ENCODE measurements at regions not wholly inside any gene's neighbourhood (a gene's known extent, or its start where the extent isn't known, plus 50 kb on each side); places are given as distances from the start of the nearest gene placed in this dataset.

GRCh38 chr2:164138750-164139149 lies 402.9 kb upstream of the FIGN start:
- WGBS, 2 donors: 84 to 89% methylated on average over 4 of the region's 4 CpGs
- TF ChIP-seq, protein P1, sequence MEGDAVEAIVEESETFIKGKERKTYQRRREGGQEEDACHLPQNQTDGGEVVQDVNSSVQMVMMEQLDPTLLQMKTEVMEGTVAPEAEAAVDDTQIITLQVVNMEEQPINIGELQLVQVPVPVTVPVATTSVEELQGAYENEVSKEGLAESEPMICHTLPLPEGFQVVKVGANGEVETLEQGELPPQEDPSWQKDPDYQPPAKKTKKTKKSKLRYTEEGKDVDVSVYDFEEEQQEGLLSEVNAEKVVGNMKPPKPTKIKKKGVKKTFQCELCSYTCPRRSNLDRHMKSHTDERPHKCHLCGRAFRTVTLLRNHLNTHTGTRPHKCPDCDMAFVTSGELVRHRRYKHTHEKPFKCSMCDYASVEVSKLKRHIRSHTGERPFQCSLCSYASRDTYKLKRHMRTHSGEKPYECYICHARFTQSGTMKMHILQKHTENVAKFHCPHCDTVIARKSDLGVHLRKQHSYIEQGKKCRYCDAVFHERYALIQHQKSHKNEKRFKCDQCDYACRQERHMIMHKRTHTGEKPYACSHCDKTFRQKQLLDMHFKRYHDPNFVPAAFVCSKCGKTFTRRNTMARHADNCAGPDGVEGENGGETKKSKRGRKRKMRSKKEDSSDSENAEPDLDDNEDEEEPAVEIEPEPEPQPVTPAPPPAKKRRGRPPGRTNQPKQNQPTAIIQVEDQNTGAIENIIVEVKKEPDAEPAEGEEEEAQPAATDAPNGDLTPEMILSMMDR (IDR thresholded peaks at IDR 0.05): no peak
- TF ChIP-seq POLR2A (IDR thresholded peaks at IDR 0.05): no peak
- no peak overlapping the region for H3K4me3 ChIP-seq
- H3K4me1 ChIP-seq: no peaks in the 10 kb centered on the region
- H3K27me3 ChIP-seq: no peaks in the 10 kb centered on the region
- no peaks in the 10 kb centered on the region for H3K36me3 ChIP-seq (ENCODE audit: low read depth, missing control alignments)
- no peak for DNase-seq
- no peak overlapping the region for H3K27ac ChIP-seq
- intact Hi-C loops (cut with DNase I; ENCODE audit: low total_unique reads): no loop called here
- H3K9me3 ChIP-seq: no peaks in the 10 kb centered on the region

- Histone ChIP-seq H3K27me3 (no peaks in the 10 kb centered on the region), H3K4me3 (no peak overlapping the region), H3K36me3 (ENCODE audit: low read depth, missing control alignments) (no peaks in the 10 kb centered on the region), H3K27ac (no peak overlapping the region), H3K9me3 (no peaks in the 10 kb centered on the region), H3K4me1 (no peaks in the 10 kb centered on the region)
- intact Hi-C loops (cut with DNase I; ENCODE audit: low total_unique reads): no loop called here
- 58 to 62% methylated on average over 4 of the region's 4 CpGs for WGBS, 2 donors
- no peak for DNase-seq
- no peak for TF ChIP-seq POLR2A (IDR thresholded peaks at IDR 0.05)
- TF ChIP-seq, protein P1 (IDR thresholded peaks at IDR 0.05): no peak
These were observed 398.5 kb upstream of the FIGN start for GRCh38 chr2:164134336-164134735.

DNA sequence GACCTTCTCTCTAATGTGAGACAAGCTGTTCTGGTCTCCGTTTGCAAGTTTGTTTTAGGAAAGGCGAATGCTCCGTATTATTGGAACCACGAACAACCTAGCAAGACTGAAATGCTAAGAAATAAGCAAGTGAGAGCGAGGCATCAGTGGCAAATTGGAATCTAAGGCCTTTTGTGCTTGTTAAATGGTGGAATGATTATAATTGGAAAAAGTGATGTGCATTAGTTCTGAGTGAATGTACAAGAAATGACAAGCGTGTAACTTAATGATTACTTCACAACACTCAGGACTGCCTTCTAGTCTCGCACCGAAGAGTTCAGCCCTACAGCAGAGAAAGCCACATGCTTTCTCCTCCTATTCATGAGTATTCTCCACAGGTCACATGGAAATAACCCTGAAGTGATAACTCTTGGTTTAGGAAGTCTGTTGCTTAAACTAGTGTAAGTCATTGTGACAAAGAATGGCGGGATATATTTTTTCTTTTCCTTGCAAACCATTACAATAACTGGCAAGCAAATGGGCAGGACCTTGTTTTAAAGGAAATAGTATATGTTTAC lies 392.2 kb upstream of the FIGN start:
- Histone ChIP-seq H3K9me3 (no peaks in the 10 kb centered on the region), H3K4me3 (no peak overlapping the region), H3K4me1 (no peaks in the 10 kb centered on the region), H3K36me3 (ENCODE audit: low read depth, missing control alignments) (no peaks in the 10 kb centered on the region), H3K27ac (no peak overlapping the region), H3K27me3 (no peaks in the 10 kb centered on the region)
- WGBS, 2 donors: 60 to 68% methylated on average over 9 of the region's 9 CpGs
- DNase-seq: no peak
- intact Hi-C loops (cut with DNase I; ENCODE audit: low total_unique reads): no loop called here
- TF ChIP-seq, protein P1 (IDR thresholded peaks at IDR 0.05): no peak
- no peak for TF ChIP-seq POLR2A (IDR thresholded peaks at IDR 0.05)

DNA sequence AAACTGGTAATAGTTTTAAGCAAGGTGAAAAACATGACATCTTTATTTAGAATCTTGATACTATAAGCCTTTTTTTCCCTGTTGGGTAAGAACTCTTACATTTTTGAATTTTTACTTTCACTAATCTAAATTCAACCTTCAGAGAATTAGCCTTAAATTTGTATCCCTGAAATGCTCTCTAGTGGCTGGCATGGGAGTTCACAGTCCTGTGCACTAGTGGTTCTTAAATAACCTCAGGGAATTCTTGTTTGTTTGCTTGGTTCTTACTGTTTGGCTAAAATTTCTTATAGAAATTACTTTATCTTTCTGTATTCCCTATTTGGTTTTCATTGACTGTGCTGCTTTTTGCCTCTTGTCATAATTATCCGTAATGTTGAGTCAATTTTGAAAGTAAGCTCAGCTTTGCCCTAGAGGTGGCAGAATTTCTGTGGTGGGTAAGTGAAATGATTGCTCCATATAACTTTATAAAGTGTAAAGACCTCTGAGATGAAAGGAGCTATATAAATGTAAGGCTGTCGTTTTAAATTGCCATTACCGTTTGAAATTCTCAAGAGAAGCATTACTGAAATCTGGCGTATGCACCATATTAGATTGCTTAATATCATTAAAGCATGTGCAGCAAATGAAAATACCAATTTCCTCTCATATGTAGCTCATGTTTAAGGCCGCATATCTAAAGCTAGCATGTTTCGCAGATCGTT lies 391.3 kb upstream of the FIGN start:
- intact Hi-C loops (cut with DNase I; ENCODE audit: low total_unique reads): no loop called here
- Histone ChIP-seq H3K4me3 (no peak overlapping the region), H3K36me3 (ENCODE audit: low read depth, missing control alignments) (no peaks in the 10 kb centered on the region), H3K27ac (no peak overlapping the region), H3K27me3 (no peaks in the 10 kb centered on the region), H3K9me3 (no peaks in the 10 kb centered on the region), H3K4me1 (no peaks in the 10 kb centered on the region)
- TF ChIP-seq POLR2A (IDR thresholded peaks at IDR 0.05): no peak
- DNase-seq: no peak
- 64 to 66% methylated on average over 7 of the region's 7 CpGs for WGBS, 2 donors

GRCh38 chr2:164115806-164116205 lies 380.0 kb upstream of the FIGN start:
- DNase-seq: no peak
- Histone ChIP-seq H3K4me3 (no peak overlapping the region), H3K4me1 (no peaks in the 10 kb centered on the region), H3K27ac (no peak overlapping the region), H3K36me3 (ENCODE audit: low read depth, missing control alignments) (no peaks in the 10 kb centered on the region), H3K9me3 (no peaks in the 10 kb centered on the region), H3K27me3 (no peaks in the 10 kb centered on the region)
- TF ChIP-seq, protein P1 (IDR thresholded peaks at IDR 0.05): no peak
- no peak for TF ChIP-seq POLR2A (IDR thresholded peaks at IDR 0.05)
- intact Hi-C loops (cut with DNase I; ENCODE audit: low total_unique reads): no loop called here
- 81% methylated on average over 4 of the region's 4 CpGs for WGBS, 2 donors

Data from testis (tissue), 2 donors.